BLaER1 treated with 17β-estradiol and CSF1 and Interleukin-3, amounts not matched to agents 10 nM and 100 nM (cell line): ENCODE measurements at regions not wholly inside any gene's neighbourhood (a gene's known extent, or its start where the extent isn't known, plus 50 kb on each side); places are given as distances from the start of the nearest gene placed in this dataset.

Experiments used
- H3K27ac ChIP-seq, 11 experiments: shearing (Covaris generic); formaldehyde crosslinking; 2 replicates each; pipeline ENCODE4 v1.8.1; 2022
- H3K27me3 ChIP-seq, 11 experiments: shearing (Covaris generic); formaldehyde crosslinking; 2 replicates each; pipeline ENCODE4 v1.8.1; 2022
- H3K36me3 ChIP-seq, 11 experiments: shearing (Covaris generic); formaldehyde crosslinking; 2 replicates each; pipeline ENCODE4 v1.8.1; 2022
- H3K4me1 ChIP-seq, 10 experiments: shearing (Covaris generic); formaldehyde crosslinking; 2 replicates each; pipeline ENCODE4 v1.8.1; 2022
- H3K4me2 ChIP-seq, 11 experiments: shearing (Covaris generic); formaldehyde crosslinking; 2 replicates each; pipeline ENCODE4 v1.8.1; 2022
- H3K4me3 ChIP-seq, 10 experiments: shearing (Covaris generic); formaldehyde crosslinking; 2 replicates each; pipeline ENCODE4 v1.8.1; 2022
- H3K9ac ChIP-seq, 11 experiments: shearing (Covaris generic); formaldehyde crosslinking; 2 replicates each; pipeline ENCODE4 v1.8.1; 2022
- H3K9me3 ChIP-seq, 11 experiments: shearing (Covaris generic); formaldehyde crosslinking; replicated peaks in 1 of 11; 2 replicates each; pipeline ENCODE4 v1.8.1; 2022
- H4K20me1 ChIP-seq, 11 experiments: shearing (Covaris generic); formaldehyde crosslinking; 2 replicates each; pipeline ENCODE4 v1.8.1; 2022
- Cebpa-rat ChIP-seq, 11 experiments: shearing (Covaris generic); IDR thresholded peaks; 2 replicates each; pipeline ENCODE4 v1.8.1; 2022

DNA sequence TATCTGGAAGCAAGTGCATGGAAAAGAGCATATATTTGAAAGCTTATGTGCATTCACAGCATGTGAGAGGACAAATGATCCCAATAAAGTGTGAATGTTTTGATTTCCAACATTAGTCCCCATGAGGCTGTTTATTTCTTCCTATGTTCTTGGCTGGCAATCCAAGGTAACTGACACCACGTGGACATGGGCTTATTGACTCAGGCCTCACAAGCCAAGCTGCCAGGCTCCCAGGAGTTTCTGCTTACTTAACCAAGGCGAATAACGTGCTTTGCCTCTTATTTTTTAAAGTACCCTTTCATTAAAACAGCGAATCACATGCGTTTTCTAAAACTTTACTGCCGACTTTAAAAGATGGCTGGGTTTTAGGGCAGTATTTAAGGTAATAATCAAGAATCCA lies 441.7 kb downstream of the FUT8 start:
- TF ChIP-seq Cebpa-rat (IDR thresholded peaks at IDR 0.05): no peak
- H3K4me1 ChIP-seq: peaks cover 0 to 15% (median 0%) of the 10 kb centered on the region in 10 experiments; a peak in 3 of 20 replicates
- H3K36me3 ChIP-seq: no peaks in the 10 kb centered on the region

DNA sequence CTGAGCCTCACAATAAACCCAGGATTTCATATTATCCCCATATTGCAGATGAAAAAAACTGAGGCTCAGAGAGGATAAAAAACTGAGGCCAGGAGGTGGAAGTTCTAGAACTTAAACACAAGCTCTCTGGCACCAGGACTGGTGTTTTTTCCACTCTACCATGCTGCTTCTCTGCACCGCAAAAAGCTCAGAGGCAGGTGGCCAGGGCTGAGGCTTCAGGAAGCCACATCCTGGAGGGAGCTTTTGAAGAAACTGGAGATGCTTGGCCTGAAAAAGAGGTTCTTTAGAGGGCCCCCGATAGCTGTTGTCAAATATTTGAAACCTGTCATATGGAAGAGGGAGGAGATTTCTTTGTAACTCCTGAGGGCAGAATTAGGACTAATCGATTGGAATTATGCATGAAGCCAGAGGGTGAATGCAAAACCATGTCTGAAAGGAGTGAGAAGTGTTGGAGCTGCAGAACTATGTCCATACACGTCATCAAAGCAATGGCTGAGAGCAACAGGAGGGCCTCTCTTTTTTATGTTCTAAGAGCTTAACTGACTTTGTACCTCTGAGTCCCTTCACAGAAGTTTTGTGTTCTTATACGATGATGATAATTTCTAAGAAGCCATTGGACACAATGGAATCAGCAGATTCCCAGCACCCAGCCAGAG lies 448.6 kb downstream of the FUT8 start:
- TF ChIP-seq Cebpa-rat (IDR thresholded peaks at IDR 0.05): no peak
- Histone ChIP-seq H3K4me2 (no peak overlapping the region), H3K27ac (no peak overlapping the region)

More for the DNA sequence above, 441.7 kb downstream of the FUT8 start:
- Histone ChIP-seq H3K9me3 (peaks cover 0 to 4% (median 0%) of the 10 kb centered on the region in 11 experiments; a peak in 2 of 22 replicates), H3K9ac (no peak overlapping the region), H3K27me3 (no peaks in the 10 kb centered on the region), H4K20me1 (no peaks in the 10 kb centered on the region), H3K27ac (no peak overlapping the region), H3K4me3 (no peak overlapping the region), H3K4me2 (no peak overlapping the region)

DNA sequence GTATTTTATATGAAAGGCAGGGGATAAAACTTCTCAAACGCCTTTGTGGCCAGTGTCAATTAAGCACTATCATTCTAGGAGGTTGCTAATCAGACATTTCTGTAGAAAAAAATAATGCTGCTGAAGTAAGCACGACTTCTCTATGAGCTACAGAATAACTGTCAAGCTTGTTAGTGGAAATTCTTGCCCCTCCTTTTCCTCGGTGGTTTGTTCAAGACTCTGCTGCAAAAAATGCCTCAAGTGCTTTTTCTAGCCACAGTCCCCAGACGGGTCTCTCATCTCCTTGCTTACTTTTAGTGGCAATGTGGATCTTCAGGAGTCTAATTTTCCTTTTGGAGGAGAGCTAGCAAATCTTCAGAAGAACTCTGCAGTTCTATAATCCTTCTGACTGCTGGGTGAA lies 452.0 kb downstream of the FUT8 start:
- H3K36me3 ChIP-seq: no peaks in the 10 kb centered on the region
- no peaks in the 10 kb centered on the region for H3K27me3 ChIP-seq
- H3K4me1 ChIP-seq: no peaks in the 10 kb centered on the region
- no peak overlapping the region for H3K27ac ChIP-seq
- no peaks in the 10 kb centered on the region for H4K20me1 ChIP-seq
- no peak overlapping the region for H3K4me3 ChIP-seq
- no peak overlapping the region for H3K4me2 ChIP-seq
- no peaks in the 10 kb centered on the region for H3K9me3 ChIP-seq
- TF ChIP-seq Cebpa-rat (IDR thresholded peaks at IDR 0.05): no peak
- no peak overlapping the region for H3K9ac ChIP-seq

More for the DNA sequence above, 448.6 kb downstream of the FUT8 start:
- H3K4me3 ChIP-seq: no peak overlapping the region
- H3K27me3 ChIP-seq: no peaks in the 10 kb centered on the region
- no peaks in the 10 kb centered on the region for H4K20me1 ChIP-seq
- H3K36me3 ChIP-seq: no peaks in the 10 kb centered on the region
- no peaks in the 10 kb centered on the region for H3K9me3 ChIP-seq
- H3K4me1 ChIP-seq: no peaks in the 10 kb centered on the region
- H3K9ac ChIP-seq: no peak overlapping the region

DNA sequence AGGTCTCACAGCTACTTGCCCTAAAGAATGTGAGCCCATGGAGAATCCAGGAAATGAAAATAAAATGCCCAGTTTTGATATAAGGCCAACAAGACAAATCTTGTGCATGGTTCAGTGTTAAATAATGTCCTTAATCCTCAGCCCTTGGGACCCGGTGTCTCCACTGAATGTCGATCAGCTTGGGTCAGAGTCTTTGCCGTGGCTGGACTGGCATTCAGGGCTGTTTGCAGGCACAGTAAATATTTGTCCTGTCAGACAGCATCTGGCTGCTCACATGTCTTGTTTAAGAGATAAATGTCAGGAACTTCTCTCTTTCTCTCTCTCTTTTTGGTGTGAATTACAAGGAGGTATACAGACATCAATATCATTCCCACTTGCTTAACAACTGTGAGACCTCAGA lies 452.5 kb downstream of the FUT8 start:
- TF ChIP-seq Cebpa-rat (IDR thresholded peaks at IDR 0.05): no peak
- H3K4me1 ChIP-seq: no peaks in the 10 kb centered on the region
- no peaks in the 10 kb centered on the region for H3K9me3 ChIP-seq
- H3K9ac ChIP-seq: no peak overlapping the region
- no peaks in the 10 kb centered on the region for H3K27me3 ChIP-seq
- H3K4me3 ChIP-seq: no peak overlapping the region
- no peaks in the 10 kb centered on the region for H4K20me1 ChIP-seq
- H3K27ac ChIP-seq: no peak overlapping the region
- no peak overlapping the region for H3K4me2 ChIP-seq
- H3K36me3 ChIP-seq: no peaks in the 10 kb centered on the region

DNA sequence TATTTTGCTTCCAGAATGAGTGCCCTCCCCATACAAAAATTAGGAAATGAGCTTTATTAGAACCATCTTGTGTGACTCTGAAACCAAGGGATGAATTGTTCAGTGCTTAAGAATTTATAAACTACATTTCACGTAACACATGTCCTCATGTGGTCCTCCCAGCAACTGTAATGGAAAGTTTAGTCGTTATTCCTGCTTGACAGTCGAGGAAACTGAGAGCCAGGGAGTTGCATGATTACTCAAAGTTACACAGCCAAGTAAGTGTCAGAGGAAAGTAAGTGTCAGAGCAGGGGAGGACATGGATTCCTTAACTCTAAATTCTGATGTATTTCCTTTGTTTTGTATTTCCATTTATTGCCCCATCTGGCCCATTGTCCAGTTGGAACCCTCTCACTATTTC lies 453.9 kb downstream of the FUT8 start:
- no peaks in the 10 kb centered on the region for H3K9me3 ChIP-seq
- H3K27me3 ChIP-seq: no peaks in the 10 kb centered on the region
- no peak overlapping the region for H3K9ac ChIP-seq
- no peak overlapping the region for H3K4me3 ChIP-seq
- H3K4me1 ChIP-seq: peaks cover 0 to 2% (median 0%) of the 10 kb centered on the region in 10 experiments; a peak in 1 of 20 replicates
- no peaks in the 10 kb centered on the region for H3K36me3 ChIP-seq
- H3K4me2 ChIP-seq: no peak overlapping the region
- no peaks in the 10 kb centered on the region for H4K20me1 ChIP-seq
- no peak for TF ChIP-seq Cebpa-rat (IDR thresholded peaks at IDR 0.05)
- H3K27ac ChIP-seq: no peak overlapping the region

DNA sequence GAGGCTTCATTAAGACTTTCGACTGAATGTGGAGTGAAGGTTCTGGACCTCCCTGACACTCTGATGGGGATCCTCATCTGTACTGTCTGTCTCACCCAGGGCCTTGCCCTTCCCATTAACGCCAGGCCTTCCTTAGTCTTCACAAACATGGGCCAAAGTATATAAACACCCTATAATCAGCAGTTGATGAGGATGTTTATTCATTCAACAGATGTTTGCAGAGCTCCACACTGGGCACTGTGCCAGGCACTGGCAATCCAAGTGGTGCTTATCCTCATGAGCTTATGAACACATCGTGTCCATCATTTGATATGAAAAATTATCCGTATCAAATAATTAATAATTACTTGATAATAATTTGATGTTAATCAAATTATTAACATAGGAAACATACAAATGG lies 454.4 kb downstream of the FUT8 start:
- H3K4me2 ChIP-seq: no peak overlapping the region
- no peak overlapping the region for H3K27ac ChIP-seq
- no peak overlapping the region for H3K9ac ChIP-seq
- peaks cover 0 to 5% (median 0%) of the 10 kb centered on the region in 10 experiments; a peak in 1 of 20 replicates for H3K4me1 ChIP-seq
- no peaks in the 10 kb centered on the region for H3K9me3 ChIP-seq
- H3K4me3 ChIP-seq: no peak overlapping the region
- no peaks in the 10 kb centered on the region for H4K20me1 ChIP-seq
- no peaks in the 10 kb centered on the region for H3K36me3 ChIP-seq
- TF ChIP-seq Cebpa-rat (IDR thresholded peaks at IDR 0.05): no peak
- no peaks in the 10 kb centered on the region for H3K27me3 ChIP-seq

DNA sequence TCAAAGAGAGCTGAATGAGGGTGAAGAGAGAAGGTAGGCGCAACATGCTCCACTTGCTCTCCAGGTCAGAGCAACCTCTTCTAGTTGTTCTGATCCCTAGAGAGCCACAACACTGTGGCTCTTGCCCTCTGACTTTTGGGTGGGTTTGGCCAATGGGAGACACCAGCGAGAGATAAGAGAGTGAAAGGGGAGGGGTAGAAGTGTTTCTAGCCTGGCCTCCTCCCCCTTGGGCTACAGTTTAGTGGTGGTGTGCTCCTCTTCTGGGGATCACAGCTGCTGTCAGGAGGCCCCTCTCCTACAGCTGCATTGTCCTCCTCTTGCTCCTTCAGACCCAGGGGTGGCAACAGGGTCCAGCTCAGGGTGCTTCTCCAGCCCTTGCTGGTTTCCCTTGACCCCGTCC lies 454.8 kb downstream of the FUT8 start:
- no peaks in the 10 kb centered on the region for H4K20me1 ChIP-seq
- H3K9ac ChIP-seq: no peak overlapping the region
- no peaks in the 10 kb centered on the region for H3K9me3 ChIP-seq
- no peak for TF ChIP-seq Cebpa-rat (IDR thresholded peaks at IDR 0.05)
- no peaks in the 10 kb centered on the region for H3K36me3 ChIP-seq
- H3K27me3 ChIP-seq: no peaks in the 10 kb centered on the region
- peaks cover 0 to 5% (median 0%) of the 10 kb centered on the region in 10 experiments; a peak in 1 of 20 replicates for H3K4me1 ChIP-seq
- no peak overlapping the region for H3K4me3 ChIP-seq
- H3K4me2 ChIP-seq: no peak overlapping the region
- H3K27ac ChIP-seq: no peak overlapping the region

DNA sequence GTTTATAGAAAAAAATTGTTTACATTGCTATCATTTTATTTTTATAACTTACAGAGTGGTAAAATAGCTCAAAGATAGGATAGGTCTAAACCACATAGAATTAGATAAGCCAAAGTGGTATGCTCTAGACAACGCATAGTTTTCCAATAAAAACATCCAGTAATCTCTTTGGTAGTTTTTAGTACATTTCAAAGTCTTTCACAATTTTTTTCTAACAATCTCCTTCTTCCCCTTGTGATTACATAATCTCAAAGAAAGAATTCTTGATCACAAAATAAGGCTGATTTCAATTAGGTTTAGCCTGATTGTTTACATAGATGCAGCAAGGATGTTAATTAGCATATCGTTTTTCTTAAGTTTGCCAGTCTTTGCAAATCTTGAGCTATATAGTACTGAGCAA lies 460.0 kb downstream of the FUT8 start:
- Histone ChIP-seq H3K27ac (no peak overlapping the region), H3K4me1 (peaks cover 0 to 5% (median 0%) of the 10 kb centered on the region in 10 experiments; a peak in 1 of 20 replicates), H3K9ac (no peak overlapping the region), H3K4me2 (no peak overlapping the region), H3K9me3 (peaks cover 0 to 19% (median 5%) of the 10 kb centered on the region in 11 experiments; a peak in 5 of 22 replicates), H3K4me3 (no peak overlapping the region), H3K27me3 (no peaks in the 10 kb centered on the region), H3K36me3 (no peaks in the 10 kb centered on the region), H4K20me1 (no peaks in the 10 kb centered on the region)
- TF ChIP-seq Cebpa-rat (IDR thresholded peaks at IDR 0.05): no peak

DNA sequence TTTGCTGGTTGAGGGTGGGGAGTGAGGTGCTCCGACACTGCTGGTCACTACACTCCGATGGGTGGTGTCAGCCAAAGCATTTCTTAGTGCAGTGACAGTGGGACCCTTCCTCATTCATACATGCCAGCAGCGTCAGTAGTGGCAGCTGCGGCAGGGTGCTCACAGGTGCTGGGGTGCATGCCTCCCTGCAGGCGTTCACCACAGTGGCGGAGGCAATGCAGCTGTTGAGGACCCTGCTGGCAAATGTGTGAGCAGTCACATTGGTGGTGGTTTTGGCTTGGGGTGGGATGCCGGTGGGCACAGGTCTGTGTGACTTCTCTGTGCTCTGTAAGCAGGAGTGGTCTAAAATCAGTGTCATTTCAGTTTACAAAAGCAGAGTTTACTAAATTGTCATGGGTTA lies 464.6 kb downstream of the FUT8 start:
- no peak overlapping the region for H3K9ac ChIP-seq
- no peaks in the 10 kb centered on the region for H3K36me3 ChIP-seq
- peaks cover 0 to 21% (median 8%) of the 10 kb centered on the region in 11 experiments; a peak in 12 of 22 replicates for H3K9me3 ChIP-seq
- TF ChIP-seq Cebpa-rat (IDR thresholded peaks at IDR 0.05): no peak
- H3K4me3 ChIP-seq: no peak overlapping the region
- H3K4me1 ChIP-seq: peaks cover 0 to 35% (median 7%) of the 10 kb centered on the region in 10 experiments; a peak in 10 of 20 replicates
- no peak overlapping the region for H3K4me2 ChIP-seq
- H3K27me3 ChIP-seq: no peaks in the 10 kb centered on the region
- H3K27ac ChIP-seq: no peak overlapping the region
- no peaks in the 10 kb centered on the region for H4K20me1 ChIP-seq

DNA sequence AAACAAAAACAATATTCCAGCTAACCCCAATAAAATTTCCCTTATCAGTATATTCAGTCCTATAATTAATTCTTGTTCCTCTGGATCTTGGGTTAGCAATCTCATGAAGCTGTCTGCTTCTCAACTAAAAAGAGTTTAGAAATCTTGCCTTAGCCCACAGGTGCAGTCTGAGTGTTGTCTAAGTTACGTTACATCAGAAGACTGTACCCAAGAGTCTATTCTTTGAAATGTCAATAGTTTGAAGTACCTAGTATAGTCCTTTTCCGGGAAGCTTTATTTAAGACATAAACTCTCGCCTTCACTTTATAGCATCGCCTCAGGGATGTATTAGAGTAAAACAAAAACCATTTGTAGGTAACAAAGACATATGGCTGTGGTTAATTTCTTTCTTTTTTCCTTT lies 465.1 kb downstream of the FUT8 start:
- no peaks in the 10 kb centered on the region for H3K27me3 ChIP-seq
- H3K27ac ChIP-seq: no peak overlapping the region

More for the DNA sequence above, 465.1 kb downstream of the FUT8 start:
- Histone ChIP-seq H3K4me1 (peaks cover 0 to 35% (median 7%) of the 10 kb centered on the region in 10 experiments; a peak in 10 of 20 replicates), H3K4me3 (no peak overlapping the region), H3K36me3 (no peaks in the 10 kb centered on the region), H3K9me3 (peaks cover 0 to 25% (median 12%) of the 10 kb centered on the region in 11 experiments; a peak in 12 of 22 replicates), H3K4me2 (no peak overlapping the region), H4K20me1 (no peaks in the 10 kb centered on the region), H3K9ac (no peak overlapping the region)
- TF ChIP-seq Cebpa-rat (IDR thresholded peaks at IDR 0.05): no peak
